Upper lobe of left lung (tissue), 6 donors: ENCODE measurements at regions not wholly inside any gene's neighbourhood (a gene's known extent, or its start where the extent isn't known, plus 50 kb on each side); places are given as distances from the start of the nearest gene placed in this dataset.
"Not testable (repeated sequence)": the region's sequence is repeated elsewhere in the genome, so short reads cannot be mapped to it uniquely, and the experiment has no call there.

Experiments
- ATAC-seq, 2 donors: fragments of 200-7000 bp; cut with Tn5 transposase; one replicate each; pipeline ENCODE4 v1.9.1; 2022; ENCODE audit warnings: mild to moderate bottlenecking in 2 of 2, moderate library complexity in 2 of 2; ENCODE audit not compliant: low FRiP score in 2 of 2
- DNase-seq, 2 donors: peaks; one replicate each; pipeline ENCODE4 v3.0.0-alpha.2; 2019 to 2020
- H3K27ac ChIP-seq, 4 donors: fragments of 200-600 bp; sonication (generic); one replicate each; pipeline ENCODE4 v1.5.1; 2016 to 2019
- H3K27me3 ChIP-seq, 4 donors: fragments of 200-600 bp; sonication (generic); one replicate each; pipeline ENCODE4 v1.5.1; 2017 to 2019
- H3K36me3 ChIP-seq, 4 donors: fragments of 200-600 bp; sonication (generic); one replicate each; pipeline ENCODE4 v1.5.1; 2016 to 2019
- H3K4me1 ChIP-seq, 4 donors: fragments of 200-600 bp; sonication (generic); one replicate each; pipeline ENCODE4 v1.5.1; 2018 to 2019
- H3K4me3 ChIP-seq, 4 donors: fragments of 200-600 bp; sonication (generic); one replicate each; pipeline ENCODE4 v1.5.1; 2017 to 2019; ENCODE audit warnings: mild to moderate bottlenecking in 2 of 4, moderate library complexity in 1 of 4
- H3K9me3 ChIP-seq, 4 donors: fragments of 200-600 bp; sonication (generic); one replicate each; pipeline ENCODE4 v1.5.1; 2018 to 2019
- CTCF ChIP-seq, 6 experiments: fragments of 450-650 bp in 4 of 6; fragments of 200-600 bp in 2 of 6; sonication (generic) in 2 of 6; IDR thresholded peaks; one replicate each; pipeline ENCODE4 v1.5.1; 2016 to 2019; ENCODE audit warnings: antibody characterized with exemption in 6 of 6
- EP300 ChIP-seq, 4 donors: sonication (generic); formaldehyde crosslinking; IDR thresholded peaks; one replicate each; pipeline ENCODE4 v1.5.1; 2017; ENCODE audit warnings: antibody characterized with exemption in 4 of 4, control low read depth in 2 of 4
- POLR2A ChIP-seq, 4 donors: fragments of 450-650 bp; IDR thresholded peaks; one replicate each; pipeline ENCODE4 v1.5.1; 2016 to 2017; ENCODE audit warnings: antibody characterized with exemption in 4 of 4, mild to moderate bottlenecking in 2 of 4
- POLR2AphosphoS5 ChIP-seq, 2 donors: sonication (generic); formaldehyde crosslinking; IDR thresholded peaks; one replicate each; pipeline ENCODE4 v1.5.1; 2017; ENCODE audit warnings: antibody characterized with exemption in 2 of 2
- WGBS, 2 donors: methylation state at CpG; one replicate each; pipeline ENCODE4 v1.1.5; 2017 to 2018; 5-methylcytosine and 5-hydroxymethylcytosine counted together
- donor health status: DM: no; HTN: no; CAD: no; lungs with moderate emphysema.
- donor health status: DM: no; HTN: yes; CAD: no; lungs with severe emphysema.

GRCh38 chr4:179344861-179345260 is 1902.6 kb upstream of the AGA start:
- Histone ChIP-seq H3K36me3 (no peaks in the 10 kb centered on the region), H3K4me3 (no peak overlapping the region), H3K4me1 (no peaks in the 10 kb centered on the region), H3K27ac (no peak overlapping the region), H3K27me3 (no peaks in the 10 kb centered on the region), H3K9me3 (no peaks in the 10 kb centered on the region)
- ATAC-seq (no peak), DNase-seq (no peak)
- TF ChIP-seq POLR2A (IDR thresholded peaks at IDR 0.05) (no peak), EP300 (IDR thresholded peaks at IDR 0.05) (no peak), CTCF (IDR thresholded peaks at IDR 0.05) (no peak), POLR2AphosphoS5 (IDR thresholded peaks at IDR 0.05) (no peak)

- H3K9me3 ChIP-seq: no peaks in the 10 kb centered on the region
- WGBS, 2 donors: 43 to 64% methylated on average over 2 of the region's 2 CpGs
- H3K27me3 ChIP-seq: no peaks in the 10 kb centered on the region
- no peaks in the 10 kb centered on the region for H3K36me3 ChIP-seq
- H3K27ac ChIP-seq: no peak overlapping the region
- ATAC-seq: no peak
- TF ChIP-seq CTCF (IDR thresholded peaks at IDR 0.05) (no peak), POLR2A (IDR thresholded peaks at IDR 0.05) (no peak), EP300 (IDR thresholded peaks at IDR 0.05) (no peak), POLR2AphosphoS5 (IDR thresholded peaks at IDR 0.05) (no peak)
- DNase-seq: no peak
- no peak overlapping the region for H3K4me3 ChIP-seq
- no peaks in the 10 kb centered on the region for H3K4me1 ChIP-seq
Observed at GRCh38 chr4:179352221-179352620, 1910.0 kb upstream of the AGA start.

- 29 to 33% methylated on average over 3 of the region's 3 CpGs for WGBS, 2 donors
- ATAC-seq (no peak), DNase-seq (no peak)
- H3K9me3 ChIP-seq: no peaks in the 10 kb centered on the region
- H3K36me3 ChIP-seq: no peaks in the 10 kb centered on the region
- no peaks in the 10 kb centered on the region for H3K27me3 ChIP-seq
- no peak overlapping the region for H3K4me3 ChIP-seq
- no peak for TF ChIP-seq POLR2AphosphoS5 (IDR thresholded peaks at IDR 0.05)
- TF ChIP-seq EP300 (IDR thresholded peaks at IDR 0.05): no peak
- no peak for TF ChIP-seq CTCF (IDR thresholded peaks at IDR 0.05)
- TF ChIP-seq POLR2A (IDR thresholded peaks at IDR 0.05): no peak
- no peak overlapping the region for H3K27ac ChIP-seq
- H3K4me1 ChIP-seq: no peaks in the 10 kb centered on the region
Observed at GRCh38 chr4:179353786-179354185, 1911.5 kb upstream of the AGA start.

- WGBS, 2 donors: 56 to 70% methylated on average over 8 of the region's 8 CpGs
- no peak for ATAC-seq
- DNase-seq: no peak
- H3K4me3 ChIP-seq: no peak overlapping the region
- no peaks in the 10 kb centered on the region for H3K4me1 ChIP-seq
- H3K36me3 ChIP-seq: no peaks in the 10 kb centered on the region
- TF ChIP-seq POLR2AphosphoS5 (IDR thresholded peaks at IDR 0.05): no peak
- H3K27me3 ChIP-seq: no peaks in the 10 kb centered on the region
- H3K9me3 ChIP-seq: no peaks in the 10 kb centered on the region
- H3K27ac ChIP-seq: no peak overlapping the region
Observed at GRCh38 chr4:179361978-179362486, 1919.8 kb upstream of the AGA start.

- 91 to 99% methylated on average over 3 of the region's 3 CpGs for WGBS, 2 donors
- not testable (repeated sequence) for H3K36me3 ChIP-seq, H3K27me3 ChIP-seq, H3K27ac ChIP-seq, H3K9me3 ChIP-seq, H3K4me1 ChIP-seq, DNase-seq, ATAC-seq, H3K4me3 ChIP-seq
Observed at GRCh38 chr4:179365932-179366331, 1923.7 kb upstream of the AGA start.

- ATAC-seq: no peak
- 52 to 67% methylated on average over 1 of the region's 1 CpG for WGBS, 2 donors
Observed at GRCh38 chr4:179372242-179372641, 1930.0 kb upstream of the AGA start.

More at GRCh38 chr4:179372242-179372641, 1930.0 kb upstream of the AGA start:
- DNase-seq: no peak
- no peaks in the 10 kb centered on the region for H3K36me3 ChIP-seq
- no peak overlapping the region for H3K4me3 ChIP-seq
- TF ChIP-seq EP300 (IDR thresholded peaks at IDR 0.05) (no peak), POLR2A (IDR thresholded peaks at IDR 0.05) (no peak), POLR2AphosphoS5 (IDR thresholded peaks at IDR 0.05) (no peak)
- no peaks in the 10 kb centered on the region for H3K9me3 ChIP-seq
- no peaks in the 10 kb centered on the region for H3K27me3 ChIP-seq
- no peaks in the 10 kb centered on the region for H3K4me1 ChIP-seq
- no peak overlapping the region for H3K27ac ChIP-seq
